CD4-positive, alpha-beta T cell (primary cell): ENCODE measurements at regions not wholly inside any gene's neighbourhood (a gene's known extent, or its start where the extent isn't known, plus 50 kb on each side); places are given as distances from the start of the nearest gene placed in this dataset.

Experiments used
- ATAC-seq: fragments of 200-7000 bp; cut with Tn5 transposase; one replicate; pipeline ENCODE4 v1.10.0; 2022; ENCODE audit warnings: mild to moderate bottlenecking; ENCODE audit not compliant: poor library complexity
- CTCF ChIA-PET: fragments of 350-600 bp; sonication (Branson Sonifier 250); formaldehyde crosslinking; loops from one replicate; lab custom pipeline; 2021; ENCODE audit warnings: antibody characterized with exemption, inconsistent platforms; lab: Charles Lee
- POLR2A ChIA-PET: fragments of 350-600 bp; sonication (Branson Sonifier 250); formaldehyde crosslinking; loops from one replicate; lab custom pipeline; 2021; ENCODE audit warnings: antibody characterized with exemption, inconsistent platforms; lab: Charles Lee
- DNase-seq, 14 experiments: peaks; one replicate each; pipeline ENCODE4 v3.0.0-alpha.2; 2013 to 2020; ENCODE audit warnings: mixed read lengths in 2 of 14
- H3K27ac ChIP-seq, 2 donors: one replicate each; pipeline versions ENCODE4 v1.5.1 to v1.7.0; 2013; ENCODE audit warnings: low read length in 2 of 2, low read depth in 1 of 2, mild to moderate bottlenecking in 1 of 2
- H3K27me3 ChIP-seq, 2 experiments: 1 replicate in 1 of 2; 2 replicates in 1 of 2; pipeline versions ENCODE4 v1.6.1 to v1.7.0; 2013; ENCODE audit warnings: low read length in 2 of 2, control low read depth in 1 of 2, mild to moderate bottlenecking in 1 of 2, moderate library complexity in 1 of 2; ENCODE audit not compliant: insufficient read depth in 2 of 2, control insufficient read depth in 1 of 2
- H3K36me3 ChIP-seq: one replicate; pipeline ENCODE4 v1.6.1; 2013; ENCODE audit warnings: low read length, control low read depth; ENCODE audit not compliant: insufficient read depth
- H3K4me1 ChIP-seq: one replicate; pipeline ENCODE4 v1.6.1; 2013; ENCODE audit warnings: low read length, control low read depth; ENCODE audit not compliant: insufficient read depth
- H3K4me3 ChIP-seq: one replicate; pipeline ENCODE4 v1.5.1; 2013; ENCODE audit warnings: mild to moderate bottlenecking, low read length, moderate library complexity
- H3K9me3 ChIP-seq, 2 experiments: 1 replicate in 1 of 2; 2 replicates in 1 of 2; pipeline versions ENCODE4 v1.6.1 to v1.7.0; 2013; ENCODE audit warnings: low read length in 2 of 2, mild to moderate bottlenecking in 2 of 2, control low read depth in 1 of 2, moderate library complexity in 1 of 2; ENCODE audit not compliant: control insufficient read depth in 1 of 2, insufficient read depth in 1 of 2
- H3K27ac Mint-ChIP-seq: one replicate; pipeline ENCODE4 v1.8.0; 2020; ENCODE audit warnings: mixed read lengths
- H3K27me3 Mint-ChIP-seq: one replicate; pipeline ENCODE4 v1.8.0; 2021; ENCODE audit warnings: mixed read lengths
- H3K36me3 Mint-ChIP-seq: one replicate; pipeline ENCODE4 v1.8.0; 2021; ENCODE audit warnings: low read depth, mixed read lengths
- H3K4me1 Mint-ChIP-seq: one replicate; pipeline ENCODE4 v1.8.0; 2021; ENCODE audit warnings: low read depth, mixed read lengths
- H3K4me3 Mint-ChIP-seq: one replicate; pipeline ENCODE4 v1.8.0; 2020; ENCODE audit warnings: mild to moderate bottlenecking, mixed read lengths
- H3K9me3 Mint-ChIP-seq: one replicate; pipeline ENCODE4 v1.8.0; 2020; ENCODE audit warnings: mixed read lengths
- CTCF ChIP-seq: fragments of 200-600 bp; IDR thresholded peaks from one replicate; pipeline ENCODE4 v1.8.0; 2022; ENCODE audit warnings: antibody characterized with exemption, mild to moderate bottlenecking
- intact Hi-C, 2 experiments: fragments of 100-400 bp; cut with DNase I in 1 of 2; cut with micrococcal nuclease in 1 of 2; formaldehyde crosslinking; loops; one replicate each; pipeline versions ENCODE4 v1.15.1 to v1.9.0; 2023 to 2025; cut with DNase I, micrococcal nuclease

- intact Hi-C loops, result no loop called here
- no peak overlapping the region for H3K4me3 Mint-ChIP-seq
- no peak overlapping the region for H3K27ac Mint-ChIP-seq
- DNase-seq (no peak), ATAC-seq (no peak)
- Histone ChIP-seq H3K9me3 (no peaks in the 10 kb centered on the region), H3K36me3 (no peaks in the 10 kb centered on the region), H3K27me3 (peaks cover 0 to 12% of the 10 kb centered on the region in 2 experiments), H3K27ac (no peak overlapping the region), H3K4me3 (no peak overlapping the region), H3K4me1 (peaks cover 3% of the 10 kb centered on the region)
- H3K9me3 Mint-ChIP-seq, result no peaks in the 10 kb centered on the region
- ChIA-PET POLR2A (no interaction called here), CTCF (no interaction called here)
- H3K36me3 Mint-ChIP-seq, result no peaks in the 10 kb centered on the region
- no peaks in the 10 kb centered on the region for H3K4me1 Mint-ChIP-seq
- H3K27me3 Mint-ChIP-seq, result peaks cover 38% of the 10 kb centered on the region
- no peak for TF ChIP-seq CTCF
Measured at GRCh38 chr5:137565450-137565849, 66.3 kb upstream of the SPOCK1 start.

- no peaks in the 10 kb centered on the region for H3K36me3 Mint-ChIP-seq
- ChIA-PET POLR2A (no interaction called here), CTCF (no interaction called here)
- H3K27ac Mint-ChIP-seq, result no peak overlapping the region
- TF ChIP-seq CTCF, result no peak
- no peaks in the 10 kb centered on the region for H3K9me3 Mint-ChIP-seq
- Histone ChIP-seq H3K9me3 (no peaks in the 10 kb centered on the region), H3K36me3 (no peaks in the 10 kb centered on the region), H3K4me3 (no peak overlapping the region), H3K4me1 (peaks cover 3% of the 10 kb centered on the region), H3K27me3 (peaks cover 4 to 5% of the 10 kb centered on the region in 2 experiments), H3K27ac (no peak overlapping the region)
- no peaks in the 10 kb centered on the region for H3K4me1 Mint-ChIP-seq
- DNase-seq, result no peak
- no peak overlapping the region for H3K4me3 Mint-ChIP-seq
- intact Hi-C loops, result no loop called here
- no peak for ATAC-seq
- H3K27me3 Mint-ChIP-seq, result peaks cover 29% of the 10 kb centered on the region
Measured at GRCh38 chr5:137564398-137564961, 65.4 kb upstream of the SPOCK1 start.

- no peak overlapping the region for H3K27ac Mint-ChIP-seq
Measured at GRCh38 chr5:137563646-137564397, 64.7 kb upstream of the SPOCK1 start.

More at GRCh38 chr5:137563646-137564397, 64.7 kb upstream of the SPOCK1 start:
- Histone ChIP-seq H3K27me3 (peaks cover 4 to 5% of the 10 kb centered on the region in 2 experiments), H3K4me1 (peaks cover 3% of the 10 kb centered on the region), H3K4me3 (no peak overlapping the region), H3K36me3 (no peaks in the 10 kb centered on the region), H3K27ac (no peak overlapping the region), H3K9me3 (no peaks in the 10 kb centered on the region)
- no peaks in the 10 kb centered on the region for H3K36me3 Mint-ChIP-seq
- POLR2A ChIA-PET, result no interaction called here
- no peaks in the 10 kb centered on the region for H3K9me3 Mint-ChIP-seq
- no peaks in the 10 kb centered on the region for H3K4me1 Mint-ChIP-seq
- DNase-seq (no peak), ATAC-seq (no peak)
- no peak for TF ChIP-seq CTCF
- intact Hi-C loops, result no loop called here
- CTCF ChIA-PET, result no interaction called here
- peaks cover 32% of the 10 kb centered on the region for H3K27me3 Mint-ChIP-seq
- H3K4me3 Mint-ChIP-seq, result no peak overlapping the region
